HUES48 (cell line): ENCODE measurements at regions not wholly inside any gene's neighbourhood (a gene's known extent, or its start where the extent isn't known, plus 50 kb on each side); places are given as distances from the start of the nearest gene placed in this dataset.

Source experiments
- H3K27ac ChIP-seq: one replicate; pipeline ENCODE4 v1.7.0; 2013; ENCODE audit warnings: low read depth, low read length, inconsistent platforms
- H3K27me3 ChIP-seq: 2 replicates; pipeline ENCODE4 v1.6.1; 2013; ENCODE audit warnings: mild to moderate bottlenecking, low read length; ENCODE audit not compliant: control insufficient read depth, insufficient read depth
- H3K36me3 ChIP-seq: 2 replicates; pipeline ENCODE4 v1.6.1; 2013; ENCODE audit warnings: low read length; ENCODE audit not compliant: control insufficient read depth, insufficient read depth
- H3K4me1 ChIP-seq: 2 replicates; pipeline ENCODE4 v1.6.1; 2013; ENCODE audit warnings: mild to moderate bottlenecking, low read length; ENCODE audit not compliant: control insufficient read depth, insufficient read depth
- H3K4me3 ChIP-seq: 2 replicates; pipeline ENCODE4 v1.5.1; 2013; ENCODE audit warnings: mild to moderate bottlenecking, low read depth, low read length
- H3K9ac ChIP-seq: 2 replicates; pipeline ENCODE4 v1.6.1; 2013; ENCODE audit warnings: mild to moderate bottlenecking, low read depth, low read length, moderate library complexity
- H3K9me3 ChIP-seq: 2 replicates; pipeline ENCODE4 v1.6.1; 2013; ENCODE audit warnings: low read length; ENCODE audit not compliant: control insufficient read depth, insufficient read depth

DNA sequence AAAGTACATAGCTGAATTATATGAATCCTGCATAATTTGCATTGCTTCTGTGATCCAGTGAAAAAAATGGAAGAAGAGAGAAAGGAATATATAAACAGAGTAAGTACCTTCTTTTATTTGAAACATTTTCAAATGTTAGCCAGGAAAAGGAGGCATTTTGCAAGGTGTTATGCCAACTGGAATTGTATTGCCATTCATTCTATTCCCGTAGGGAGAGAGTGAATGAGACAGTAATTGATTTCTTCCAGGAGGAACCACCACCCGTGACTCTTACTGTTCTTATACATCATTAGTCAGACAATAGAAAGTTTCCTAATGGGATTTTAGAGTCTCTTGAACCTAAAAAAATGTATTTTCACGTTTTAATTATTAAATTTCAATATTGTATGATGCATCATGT is 324.1 kb upstream of the ALCAM start:
- Histone ChIP-seq H3K9ac (no peak overlapping the region), H3K4me3 (no peak overlapping the region), H3K36me3 (no peaks in the 10 kb centered on the region), H3K27ac (no peak overlapping the region), H3K4me1 (no peaks in the 10 kb centered on the region), H3K27me3 (no peaks in the 10 kb centered on the region), H3K9me3 (no peaks in the 10 kb centered on the region)

DNA sequence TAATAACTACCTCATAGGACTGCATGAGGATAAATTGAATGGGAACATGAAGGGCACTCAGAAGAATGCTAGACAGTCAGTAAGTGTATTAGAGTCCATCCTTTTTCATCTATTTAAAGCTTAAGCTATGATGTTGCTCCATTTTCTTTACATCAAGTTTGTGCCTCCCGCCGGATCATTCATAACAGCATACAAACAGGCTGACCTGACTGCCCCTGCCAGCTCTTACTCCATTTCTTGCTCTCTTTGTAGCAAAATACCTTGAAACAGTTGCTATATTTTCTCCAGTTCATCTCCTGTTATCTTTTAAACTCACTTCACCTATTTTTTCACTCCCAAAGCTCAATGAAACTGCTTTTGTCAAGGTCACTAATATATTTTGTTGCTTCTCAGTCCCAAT is 315.6 kb upstream of the ALCAM start:
- H3K27ac ChIP-seq: no peak overlapping the region
- no peak overlapping the region for H3K9ac ChIP-seq
- H3K4me3 ChIP-seq: no peak overlapping the region
- H3K27me3 ChIP-seq: no peaks in the 10 kb centered on the region
- H3K36me3 ChIP-seq: no peaks in the 10 kb centered on the region
- H3K9me3 ChIP-seq: no peaks in the 10 kb centered on the region
- no peaks in the 10 kb centered on the region for H3K4me1 ChIP-seq

DNA sequence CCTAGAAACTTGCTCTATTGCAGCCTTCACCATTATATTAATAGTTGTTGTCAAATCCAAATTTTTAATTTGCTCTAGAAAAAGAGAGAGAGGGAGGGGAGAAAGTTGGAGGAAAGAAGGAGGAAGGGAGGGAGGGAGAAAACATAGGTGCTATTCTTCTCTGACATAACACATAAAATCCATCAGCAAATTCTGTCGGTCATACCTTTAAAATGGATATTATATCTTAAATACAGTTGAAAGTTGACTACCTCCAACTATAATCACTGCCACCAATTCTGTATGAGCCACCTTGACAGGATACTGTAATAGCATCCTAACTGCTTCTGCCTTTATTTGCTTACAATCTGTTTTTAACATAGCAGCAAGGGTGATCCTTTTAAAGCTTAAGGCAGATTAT is 314.7 kb upstream of the ALCAM start:
- H3K9ac ChIP-seq: no peak overlapping the region
- H3K27me3 ChIP-seq: no peaks in the 10 kb centered on the region
- no peak overlapping the region for H3K4me3 ChIP-seq
- no peak overlapping the region for H3K27ac ChIP-seq
- H3K36me3 ChIP-seq: no peaks in the 10 kb centered on the region
- no peaks in the 10 kb centered on the region for H3K9me3 ChIP-seq
- no peaks in the 10 kb centered on the region for H3K4me1 ChIP-seq

DNA sequence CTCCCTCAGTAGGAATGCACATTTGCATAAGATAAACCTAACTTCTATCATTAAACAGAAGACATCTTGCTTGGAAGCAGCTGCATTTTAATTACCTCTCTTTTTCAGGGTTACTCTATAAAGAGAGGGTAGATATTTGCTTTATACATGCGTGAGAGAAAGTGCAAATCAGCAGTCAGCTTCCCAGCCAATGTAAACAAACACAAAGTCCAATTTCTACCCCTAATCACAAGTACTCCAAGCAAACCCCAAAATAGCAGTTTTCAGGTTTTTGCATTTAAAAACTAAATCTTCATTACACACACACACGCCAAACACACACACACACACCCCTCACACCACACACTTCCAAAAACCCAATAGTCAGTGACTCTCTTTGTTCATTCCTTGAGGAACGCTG is 303.9 kb upstream of the ALCAM start:
- no peaks in the 10 kb centered on the region for H3K9me3 ChIP-seq
- H3K4me3 ChIP-seq: no peak overlapping the region
- no peaks in the 10 kb centered on the region for H3K36me3 ChIP-seq
- H3K4me1 ChIP-seq: no peaks in the 10 kb centered on the region
- H3K27me3 ChIP-seq: no peaks in the 10 kb centered on the region
- no peak overlapping the region for H3K27ac ChIP-seq
- no peak overlapping the region for H3K9ac ChIP-seq

DNA sequence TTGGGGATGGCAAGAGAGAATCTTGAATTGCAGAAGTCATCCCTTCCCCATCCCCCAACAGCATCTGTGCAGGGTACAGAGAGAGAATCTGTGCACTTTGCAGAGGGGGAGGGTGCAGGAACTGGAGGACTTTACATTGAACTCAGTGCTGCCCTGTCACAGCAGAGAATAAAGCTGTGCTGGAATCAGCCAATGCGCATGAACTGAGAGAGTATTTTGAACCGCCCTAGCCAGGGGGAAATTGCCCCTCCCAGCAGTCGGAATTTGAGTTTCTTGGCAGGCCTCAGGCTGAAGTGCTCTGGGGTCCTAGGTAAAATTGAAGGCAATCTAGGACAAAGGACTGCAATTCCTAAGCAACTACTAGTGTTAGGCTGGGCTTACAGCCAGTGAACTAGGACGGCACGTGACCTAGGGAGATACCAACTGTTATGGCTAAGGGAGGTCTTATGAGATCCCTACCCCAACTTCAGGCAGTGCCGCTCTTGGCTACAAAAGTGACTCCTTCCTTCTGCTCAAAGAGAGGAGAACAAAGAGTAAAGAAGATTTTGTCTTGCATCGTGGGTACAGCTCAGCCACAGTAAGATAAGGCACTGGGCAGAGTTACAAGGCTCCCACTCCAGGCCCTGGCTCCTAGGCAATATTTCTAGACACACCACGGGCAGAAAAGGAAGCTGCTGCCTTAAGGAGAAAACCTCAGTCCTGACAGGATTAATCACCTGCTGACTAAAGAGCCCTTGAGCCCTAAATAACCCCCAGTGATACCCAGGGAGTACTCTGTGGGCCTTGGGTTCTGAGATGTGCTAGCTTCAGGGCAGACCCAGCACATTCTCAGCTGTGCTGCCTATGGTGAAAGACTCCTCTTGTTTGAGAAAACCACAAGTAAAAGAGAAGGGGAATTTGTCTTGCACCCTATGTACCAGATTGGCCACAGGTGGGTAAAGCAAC is 300.5 kb upstream of the ALCAM start:
- H3K4me1 ChIP-seq: no peaks in the 10 kb centered on the region
- no peak overlapping the region for H3K27ac ChIP-seq
- no peaks in the 10 kb centered on the region for H3K9me3 ChIP-seq
- H3K9ac ChIP-seq: no peak overlapping the region
- H3K27me3 ChIP-seq: no peaks in the 10 kb centered on the region
- no peak overlapping the region for H3K4me3 ChIP-seq
- H3K36me3 ChIP-seq: no peaks in the 10 kb centered on the region

DNA sequence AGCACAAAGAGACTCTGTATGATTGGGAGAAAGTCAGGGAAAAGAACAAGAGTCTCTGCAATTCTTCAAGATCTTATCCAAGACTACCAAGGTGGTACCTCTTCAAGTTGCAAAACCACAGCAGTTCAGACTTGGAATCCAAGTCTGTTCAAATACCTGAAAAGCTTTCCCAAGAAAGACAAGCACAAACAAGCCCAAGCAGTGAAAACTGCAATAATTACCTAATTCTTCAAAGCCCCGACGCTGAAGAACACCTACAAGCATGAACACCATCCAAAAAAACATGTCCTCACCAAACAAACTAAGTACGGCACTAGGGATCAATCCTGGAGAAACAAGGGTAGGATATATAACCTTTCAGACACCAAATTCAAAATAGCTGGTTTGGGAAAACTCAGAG is 299.3 kb upstream of the ALCAM start:
- no peaks in the 10 kb centered on the region for H3K36me3 ChIP-seq
- no peak overlapping the region for H3K27ac ChIP-seq
- no peaks in the 10 kb centered on the region for H3K27me3 ChIP-seq
- no peak overlapping the region for H3K4me3 ChIP-seq
- no peaks in the 10 kb centered on the region for H3K9me3 ChIP-seq
- H3K4me1 ChIP-seq: no peaks in the 10 kb centered on the region
- H3K9ac ChIP-seq: no peak overlapping the region

DNA sequence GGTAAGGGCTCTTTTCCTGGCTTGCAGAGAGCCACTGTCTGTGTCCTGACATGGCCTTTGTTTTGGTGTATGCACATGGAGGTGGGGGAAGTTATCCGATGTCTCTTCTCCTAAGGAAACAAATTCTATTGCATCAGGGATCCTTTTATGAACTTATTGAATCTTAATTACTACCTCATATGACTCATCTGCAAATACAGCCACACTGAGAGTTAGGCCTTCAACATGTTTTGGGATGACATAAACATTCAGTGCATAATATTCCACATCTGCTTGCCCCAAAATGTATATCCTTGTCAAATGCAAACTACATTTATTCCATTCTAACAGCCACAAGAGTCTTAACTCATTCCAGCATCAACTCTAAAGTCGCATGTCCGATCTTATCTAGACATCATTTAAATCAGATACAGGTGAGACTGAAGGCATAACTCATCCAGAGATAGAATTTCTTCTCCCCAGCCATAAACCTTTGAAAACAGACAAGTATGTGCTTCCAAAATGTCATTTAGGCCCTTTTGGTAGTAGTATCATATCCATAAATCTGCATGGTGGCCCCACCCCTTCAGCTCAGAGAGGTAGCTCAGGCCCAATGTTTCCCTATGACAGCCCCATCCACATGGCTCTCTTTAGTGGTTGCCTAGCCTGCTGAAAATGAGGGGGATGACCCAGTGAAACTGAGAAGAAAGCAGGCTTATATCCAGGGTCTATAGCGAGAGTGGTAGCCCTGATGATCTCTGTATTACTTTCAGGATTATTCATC is 289.5 kb upstream of the ALCAM start:
- Histone ChIP-seq H3K9ac (no peak overlapping the region), H3K4me1 (no peaks in the 10 kb centered on the region), H3K4me3 (no peak overlapping the region), H3K27me3 (no peaks in the 10 kb centered on the region), H3K9me3 (0 out of 2 replicates have a peak, but pooled peaks cover 5% of the 10 kb centered on the region), H3K36me3 (no peaks in the 10 kb centered on the region), H3K27ac (no peak overlapping the region)

DNA sequence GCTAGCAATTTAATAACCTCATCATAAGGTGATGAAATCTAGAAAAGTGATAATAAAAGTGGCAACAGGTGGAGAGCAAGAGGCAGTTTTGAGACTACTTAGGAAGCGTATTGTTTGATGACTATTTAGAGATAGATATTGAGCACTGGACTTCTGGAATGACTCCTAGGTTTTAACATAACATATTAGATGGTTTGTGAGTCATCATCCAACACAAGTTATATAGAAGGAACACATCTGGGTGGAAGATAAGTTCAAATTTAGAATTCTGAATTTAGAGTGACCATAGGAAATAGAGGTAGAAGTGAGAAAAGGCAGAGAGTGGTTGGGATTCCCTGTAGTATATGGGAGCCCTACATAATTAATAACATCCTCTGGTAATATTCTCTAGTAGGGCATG is 282.8 kb upstream of the ALCAM start:
- no peaks in the 10 kb centered on the region for H3K27me3 ChIP-seq
- no peak overlapping the region for H3K27ac ChIP-seq
- no peaks in the 10 kb centered on the region for H3K36me3 ChIP-seq
- no peaks in the 10 kb centered on the region for H3K9me3 ChIP-seq
- no peak overlapping the region for H3K9ac ChIP-seq
- H3K4me1 ChIP-seq: no peaks in the 10 kb centered on the region
- H3K4me3 ChIP-seq: no peak overlapping the region

DNA sequence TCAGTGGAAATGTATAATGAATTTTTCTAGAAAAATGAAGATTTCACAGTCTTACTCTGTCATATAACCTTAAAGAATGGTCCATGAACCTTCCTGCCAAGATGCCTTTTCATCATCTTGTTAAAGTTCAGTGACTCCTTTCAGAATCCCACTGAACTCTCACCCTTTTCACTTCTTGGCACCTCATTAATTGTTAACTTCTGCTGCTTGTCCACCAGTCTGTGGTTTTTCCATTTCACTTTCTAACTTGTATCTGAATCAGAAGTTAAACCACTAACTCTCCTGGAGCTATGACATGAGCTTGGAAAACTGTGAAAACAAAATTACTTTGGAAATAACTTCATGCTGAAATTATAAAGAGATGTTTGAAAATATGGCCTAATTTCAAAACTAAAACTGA is 281.2 kb upstream of the ALCAM start:
- H3K9ac ChIP-seq: no peak overlapping the region
- no peaks in the 10 kb centered on the region for H3K36me3 ChIP-seq
- no peak overlapping the region for H3K4me3 ChIP-seq
- H3K9me3 ChIP-seq: no peaks in the 10 kb centered on the region
- H3K27me3 ChIP-seq: no peaks in the 10 kb centered on the region
- H3K27ac ChIP-seq: no peak overlapping the region
- H3K4me1 ChIP-seq: no peaks in the 10 kb centered on the region

DNA sequence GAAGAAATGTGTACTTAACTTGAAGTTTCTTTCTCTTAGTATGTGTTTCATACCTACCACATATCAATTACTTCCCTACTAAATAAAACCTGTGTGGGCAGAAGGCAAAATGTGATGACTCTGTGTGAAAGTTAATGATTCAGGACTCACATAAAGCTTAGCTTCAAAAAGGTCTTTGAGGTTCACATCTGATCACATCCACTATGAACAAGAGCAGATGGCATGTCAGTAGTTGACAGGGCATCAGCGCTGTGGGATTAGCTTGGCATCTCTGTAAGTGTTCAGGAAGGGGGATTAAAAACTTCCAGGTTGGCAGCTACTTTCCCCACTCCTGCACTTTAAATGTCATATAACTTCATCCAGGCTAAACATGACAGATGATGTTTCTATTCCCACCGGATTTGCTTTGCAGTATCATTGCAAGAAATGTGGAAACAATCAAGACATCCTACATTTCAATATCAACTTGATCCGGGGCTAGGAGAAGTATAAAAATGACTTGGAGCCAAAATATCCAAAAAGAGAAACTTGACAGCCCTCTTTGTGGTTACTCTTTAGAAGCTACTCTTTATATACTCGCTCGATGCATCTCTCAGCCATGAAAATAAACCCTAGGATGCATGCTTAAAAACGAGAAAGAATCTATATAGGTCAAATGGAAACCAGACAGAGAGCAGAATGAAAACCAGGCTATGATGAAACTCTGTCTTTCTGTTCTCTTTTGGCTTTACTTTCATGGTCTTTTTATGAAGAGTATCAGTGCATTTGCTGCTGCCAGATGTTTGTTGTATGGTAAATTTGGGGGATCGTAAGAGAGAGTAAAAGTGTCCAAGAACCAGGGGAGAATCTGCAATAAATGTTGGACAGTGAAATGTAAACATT is 273.1 kb upstream of the ALCAM start:
- no peaks in the 10 kb centered on the region for H3K36me3 ChIP-seq
- no peak overlapping the region for H3K4me3 ChIP-seq
- H3K9me3 ChIP-seq: no peaks in the 10 kb centered on the region; the same call in 1 of the 2 replicates
- no peak overlapping the region for H3K9ac ChIP-seq
- H3K27ac ChIP-seq: no peak overlapping the region
- H3K4me1 ChIP-seq: peaks cover 9% of the 10 kb centered on the region
- no peaks in the 10 kb centered on the region for H3K27me3 ChIP-seq
